ENCODE measurements at regions not wholly inside any gene's neighbourhood (a gene's known extent, or its start where the extent isn't known, plus 50 kb on each side); places are given as distances from the start of the nearest gene placed in this dataset.

DNA sequence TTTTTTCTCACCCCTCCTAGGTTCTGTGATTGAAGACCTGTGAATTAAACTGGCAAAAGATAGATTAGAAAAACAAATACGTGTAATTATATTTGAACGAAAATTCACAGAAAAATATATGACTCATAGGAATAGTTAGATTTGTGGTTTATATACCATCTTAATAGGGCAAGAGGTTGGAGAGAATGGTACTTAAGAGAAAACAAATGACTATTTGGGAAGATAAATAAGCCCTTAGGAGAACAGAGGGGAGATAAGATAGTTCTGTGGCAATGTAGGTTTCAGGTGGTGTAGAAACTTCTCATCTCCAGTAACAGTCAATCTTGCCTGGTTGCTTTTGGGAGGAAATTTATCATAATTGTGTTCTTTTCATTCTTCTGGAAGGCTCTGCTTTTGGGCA is 122.0 kb downstream of the PRDM9 start:
- TF ChIP-seq ZNF565 (CRISPR knock-in tag; conservative IDR thresholded peaks at IDR 0.05; ENCODE audit: low read depth), result no peak
- TF ChIP-seq, protein P1, sequence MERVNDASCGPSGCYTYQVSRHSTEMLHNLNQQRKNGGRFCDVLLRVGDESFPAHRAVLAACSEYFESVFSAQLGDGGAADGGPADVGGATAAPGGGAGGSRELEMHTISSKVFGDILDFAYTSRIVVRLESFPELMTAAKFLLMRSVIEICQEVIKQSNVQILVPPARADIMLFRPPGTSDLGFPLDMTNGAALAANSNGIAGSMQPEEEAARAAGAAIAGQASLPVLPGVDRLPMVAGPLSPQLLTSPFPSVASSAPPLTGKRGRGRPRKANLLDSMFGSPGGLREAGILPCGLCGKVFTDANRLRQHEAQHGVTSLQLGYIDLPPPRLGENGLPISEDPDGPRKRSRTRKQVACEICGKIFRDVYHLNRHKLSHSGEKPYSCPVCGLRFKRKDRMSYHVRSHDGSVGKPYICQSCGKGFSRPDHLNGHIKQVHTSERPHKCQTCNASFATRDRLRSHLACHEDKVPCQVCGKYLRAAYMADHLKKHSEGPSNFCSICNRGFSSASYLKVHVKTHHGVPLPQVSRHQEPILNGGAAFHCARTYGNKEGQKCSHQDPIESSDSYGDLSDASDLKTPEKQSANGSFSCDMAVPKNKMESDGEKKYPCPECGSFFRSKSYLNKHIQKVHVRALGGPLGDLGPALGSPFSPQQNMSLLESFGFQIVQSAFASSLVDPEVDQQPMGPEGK (CRISPR knock-in tag; IDR thresholded peaks at IDR 0.05; ENCODE audit: borderline replicate concordance), result no peak
- no peak for TF ChIP-seq ESRRG (CRISPR knock-in tag; IDR thresholded peaks at IDR 0.05)
- TF ChIP-seq TOX (CRISPR knock-in tag; IDR thresholded peaks at IDR 0.05; ENCODE audit: borderline replicate concordance), result no peak
- no peak for TF ChIP-seq ZFP3 (CRISPR knock-in tag; IDR thresholded peaks at IDR 0.05)
- no peak for TF ChIP-seq ARNTL (CRISPR knock-in tag; IDR thresholded peaks at IDR 0.05; ENCODE audit: borderline replicate concordance, low read depth)
- no peak for TF ChIP-seq POU6F1 (CRISPR knock-in tag; IDR thresholded peaks at IDR 0.05; ENCODE audit: borderline replicate concordance, low read depth)
- TF ChIP-seq ZNF70 (CRISPR knock-in tag; IDR thresholded peaks at IDR 0.05), result no peak
- TF ChIP-seq PPARA (CRISPR knock-in tag; IDR thresholded peaks at IDR 0.05; ENCODE audit: borderline replicate concordance), result no peak
- TF ChIP-seq SNAI2 (CRISPR knock-in tag; IDR thresholded peaks at IDR 0.05), result no peak
- TF ChIP-seq ISL1 (CRISPR knock-in tag; IDR thresholded peaks at IDR 0.05), result no peak
- TF ChIP-seq, protein P2, sequence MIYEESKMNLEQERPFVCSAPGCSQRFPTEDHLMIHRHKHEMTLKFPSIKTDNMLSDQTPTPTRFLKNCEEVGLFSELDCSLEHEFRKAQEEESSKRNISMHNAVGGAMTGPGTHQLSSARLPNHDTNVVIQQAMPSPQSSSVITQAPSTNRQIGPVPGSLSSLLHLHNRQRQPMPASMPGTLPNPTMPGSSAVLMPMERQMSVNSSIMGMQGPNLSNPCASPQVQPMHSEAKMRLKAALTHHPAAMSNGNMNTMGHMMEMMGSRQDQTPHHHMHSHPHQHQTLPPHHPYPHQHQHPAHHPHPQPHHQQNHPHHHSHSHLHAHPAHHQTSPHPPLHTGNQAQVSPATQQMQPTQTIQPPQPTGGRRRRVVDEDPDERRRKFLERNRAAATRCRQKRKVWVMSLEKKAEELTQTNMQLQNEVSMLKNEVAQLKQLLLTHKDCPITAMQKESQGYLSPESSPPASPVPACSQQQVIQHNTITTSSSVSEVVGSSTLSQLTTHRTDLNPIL (CRISPR knock-in tag; IDR thresholded peaks at IDR 0.05; ENCODE audit: low read depth), result no peak
- TF ChIP-seq TCF4 (CRISPR knock-in tag; IDR thresholded peaks at IDR 0.05; ENCODE audit: borderline replicate concordance), result no peak
- no peak for TF ChIP-seq ZC3H10 (CRISPR knock-in tag; IDR thresholded peaks at IDR 0.05)

Measured in SK-N-SH treated with all-trans-retinoic acid at 6 μM for 48 hours (cell line).